Activated CD4-positive, alpha-beta T cell treated with anti-CD3 and anti-CD28 coated beads for 1 hour (primary cell): ENCODE measurements at regions not wholly inside any gene's neighbourhood (a gene's known extent, or its start where the extent isn't known, plus 50 kb on each side); places are given as distances from the start of the nearest gene placed in this dataset.
A peak's percentile ranks its signal among the peaks of the same experiment; 100 is the strongest.
"Not testable (repeated sequence)": the region's sequence is repeated elsewhere in the genome, so short reads cannot be mapped to it uniquely, and the experiment has no call there.

Experiments
- DNase-seq: peaks from one replicate; pipeline ENCODE4 v3.0.0-alpha.2; 2020

DNA sequence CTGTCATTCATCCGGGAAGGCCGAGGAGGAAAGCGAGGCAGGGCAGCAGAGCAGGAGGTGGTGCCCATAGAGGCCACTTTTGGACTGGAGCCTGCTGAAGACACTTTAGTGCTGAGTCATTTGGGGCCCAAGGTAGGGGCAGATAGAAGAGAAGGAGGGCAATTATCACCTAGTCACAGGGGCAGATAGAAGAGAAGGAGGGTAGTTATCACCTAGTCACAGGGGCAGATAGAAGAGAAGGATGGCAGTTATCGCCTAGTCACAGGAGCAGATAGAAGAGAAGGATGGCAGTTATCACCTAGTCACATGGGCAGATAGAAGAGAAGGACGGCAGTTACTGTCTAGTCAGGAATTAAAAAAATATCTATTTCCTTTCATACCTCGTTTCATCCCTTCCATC lies 1372.6 kb downstream of the FOXD4L5 start:
- not testable (repeated sequence) for DNase-seq

DNA sequence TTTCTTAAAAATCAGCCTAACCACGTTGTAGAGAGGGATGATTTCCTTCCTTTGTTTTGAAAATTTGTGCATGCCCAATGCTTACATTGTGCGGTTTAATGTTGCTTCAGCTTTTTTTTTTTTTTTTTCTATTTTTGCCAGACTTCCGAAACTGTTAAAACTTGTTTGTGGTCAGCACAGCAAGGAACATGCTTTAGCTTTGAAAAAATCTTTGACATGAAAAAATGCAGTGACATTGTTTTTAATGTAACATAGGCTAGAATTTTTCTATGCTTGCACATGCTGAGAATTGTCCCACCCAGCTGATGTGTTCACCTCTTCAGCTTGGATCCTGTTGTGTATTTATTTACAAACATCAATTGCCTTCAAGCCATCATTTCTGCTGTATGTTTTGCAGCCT lies 1375.9 kb downstream of the FOXD4L5 start:
- DNase-seq, result not testable (repeated sequence)

DNA sequence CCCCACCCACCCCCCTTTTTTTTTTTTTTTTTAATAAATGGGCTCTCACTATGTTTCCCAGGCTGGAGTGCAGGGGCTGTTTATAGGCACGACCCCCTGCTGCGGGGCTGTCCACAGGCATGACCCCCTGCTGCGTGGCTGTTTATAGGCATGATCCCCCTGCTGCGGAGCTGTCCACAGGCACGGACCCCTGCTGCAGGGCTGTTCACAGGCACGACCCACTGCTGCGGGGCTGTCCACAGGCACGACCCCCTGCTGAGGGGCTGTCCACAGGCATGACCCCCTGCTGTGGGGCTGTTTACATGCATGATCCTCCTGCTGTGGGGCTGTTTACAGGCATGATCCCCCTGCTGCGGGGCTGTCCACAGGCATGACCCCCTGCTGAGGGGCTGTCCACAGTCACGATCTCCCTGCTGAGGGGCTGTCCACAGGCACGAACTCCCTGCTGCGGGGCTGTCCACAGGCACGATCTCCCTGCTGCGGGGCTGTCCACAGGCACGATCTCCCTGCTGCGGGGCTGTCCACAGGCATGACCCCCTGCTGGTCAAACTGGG lies 1385.3 kb downstream of the FOXD4L5 start:
- DNase-seq, result not testable (repeated sequence)

GRCh38 chr9:63881386-63881785 lies 1403.6 kb downstream of the FOXD4L5 start:
- DNase-seq, result not testable (repeated sequence)

DNA sequence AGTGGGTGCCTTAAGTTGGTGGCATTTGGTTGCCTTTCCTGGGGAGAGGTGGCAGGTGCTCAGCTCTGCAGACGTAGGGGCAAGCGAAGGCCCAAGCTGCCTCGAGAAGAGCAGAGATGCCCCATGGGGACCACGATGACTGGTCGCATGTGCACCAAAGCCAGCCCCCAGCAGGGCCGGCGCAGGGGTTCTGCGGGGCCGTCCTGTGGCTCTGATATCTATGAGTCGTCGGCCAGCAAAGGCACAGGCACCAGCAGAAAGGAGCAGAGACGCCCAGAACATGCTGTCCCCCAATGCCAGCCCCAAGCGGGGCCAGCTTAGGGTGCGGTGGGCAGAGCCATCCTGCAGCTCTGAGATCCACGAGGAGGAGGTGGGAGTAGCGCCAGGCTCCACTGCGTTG lies 1408.6 kb downstream of the FOXD4L5 start:
- not testable (repeated sequence) for DNase-seq

DNA sequence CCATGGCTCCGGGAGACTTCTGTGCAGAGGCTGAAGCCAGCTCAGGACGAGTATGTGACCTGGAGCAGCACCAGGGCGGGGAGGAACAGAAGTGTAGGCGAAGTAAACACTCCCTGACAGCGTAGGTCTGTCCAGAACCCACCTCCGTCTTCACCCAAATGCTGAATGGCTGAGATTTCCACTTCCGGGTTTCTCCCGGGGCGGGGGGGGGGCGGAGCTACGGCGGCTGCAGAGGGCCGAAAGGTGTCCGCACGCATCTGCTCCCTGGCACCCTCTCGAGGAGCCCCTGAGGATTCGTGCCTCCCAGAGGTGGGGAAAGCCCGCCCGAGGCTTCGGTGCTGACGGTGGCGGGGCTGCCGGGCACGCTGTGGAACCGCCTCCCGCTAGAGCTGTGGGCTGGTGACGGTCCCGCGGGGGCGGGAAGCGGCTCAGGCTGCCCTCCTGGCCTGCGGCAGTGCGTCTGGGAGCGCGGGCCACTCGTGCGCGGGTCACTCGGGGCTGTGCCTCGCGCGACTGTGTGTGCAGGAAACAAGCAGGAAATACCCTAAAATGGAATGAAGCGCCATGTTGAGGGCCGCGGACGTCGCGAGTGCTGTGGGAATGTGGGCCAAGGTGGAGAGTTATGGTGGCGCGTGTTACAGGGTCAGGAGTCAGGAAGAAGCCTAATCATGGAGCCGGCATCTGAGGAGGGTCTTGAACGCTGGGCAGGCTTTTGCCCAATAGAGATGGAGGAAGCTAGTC lies 1425.4 kb downstream of the FOXD4L5 start:
- no peak for DNase-seq

- not testable (repeated sequence) for DNase-seq
Measured at GRCh38 chr9:63859090-63859474, 1425.9 kb downstream of the FOXD4L5 start.

DNA sequence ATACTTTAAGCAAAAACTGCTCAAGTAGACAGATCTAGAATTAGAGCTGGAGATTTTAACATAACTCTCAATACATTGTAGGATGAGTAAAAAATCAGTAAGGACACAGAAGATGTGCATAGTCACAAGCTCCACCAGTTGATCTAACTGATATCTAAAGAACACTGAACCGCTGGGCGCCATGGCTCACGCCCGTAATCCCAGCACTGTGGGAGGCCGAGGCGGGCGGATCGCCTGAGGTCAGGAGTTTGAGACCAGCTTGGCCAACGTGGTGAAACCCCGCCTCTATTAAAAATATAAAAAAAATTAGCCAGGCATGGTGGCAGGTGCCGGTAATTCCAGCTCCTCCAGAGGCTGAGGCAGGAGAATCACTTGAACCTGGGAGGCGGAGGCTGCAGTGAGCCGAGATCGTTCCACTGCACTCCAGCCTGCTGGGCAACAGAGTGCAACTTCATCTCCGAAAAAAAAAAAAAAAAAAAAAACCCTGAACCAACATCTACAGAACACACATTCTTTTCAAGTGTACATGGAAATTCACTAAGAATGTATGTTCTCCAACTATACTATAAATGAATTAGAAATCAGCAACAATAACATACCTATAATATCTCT lies 1431.8 kb downstream of the FOXD4L5 start:
- DNase-seq, result not testable (repeated sequence)

DNA sequence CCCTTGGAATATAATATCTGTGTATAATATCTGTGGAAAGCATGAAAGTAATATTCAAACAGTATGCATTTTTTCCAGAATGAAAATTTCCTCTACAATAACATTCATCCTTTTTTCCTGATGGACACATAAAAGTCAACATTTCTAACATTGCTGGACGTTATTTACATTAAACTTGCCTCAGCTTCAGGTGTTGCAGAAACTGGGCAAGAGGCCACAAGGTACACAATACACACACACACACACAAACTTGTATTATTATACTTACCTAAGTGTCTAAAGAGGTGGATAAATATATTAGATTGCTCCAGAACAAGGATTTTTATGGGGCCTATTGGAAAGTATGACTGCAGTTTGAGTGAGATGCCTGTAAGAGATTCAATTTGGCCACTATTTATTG lies 1460.2 kb downstream of the FOXD4L5 start:
- not testable (repeated sequence) for DNase-seq

GRCh38 chr9:63823375-63824201 lies 1461.4 kb downstream of the FOXD4L5 start:
- not testable (repeated sequence) for DNase-seq

DNA sequence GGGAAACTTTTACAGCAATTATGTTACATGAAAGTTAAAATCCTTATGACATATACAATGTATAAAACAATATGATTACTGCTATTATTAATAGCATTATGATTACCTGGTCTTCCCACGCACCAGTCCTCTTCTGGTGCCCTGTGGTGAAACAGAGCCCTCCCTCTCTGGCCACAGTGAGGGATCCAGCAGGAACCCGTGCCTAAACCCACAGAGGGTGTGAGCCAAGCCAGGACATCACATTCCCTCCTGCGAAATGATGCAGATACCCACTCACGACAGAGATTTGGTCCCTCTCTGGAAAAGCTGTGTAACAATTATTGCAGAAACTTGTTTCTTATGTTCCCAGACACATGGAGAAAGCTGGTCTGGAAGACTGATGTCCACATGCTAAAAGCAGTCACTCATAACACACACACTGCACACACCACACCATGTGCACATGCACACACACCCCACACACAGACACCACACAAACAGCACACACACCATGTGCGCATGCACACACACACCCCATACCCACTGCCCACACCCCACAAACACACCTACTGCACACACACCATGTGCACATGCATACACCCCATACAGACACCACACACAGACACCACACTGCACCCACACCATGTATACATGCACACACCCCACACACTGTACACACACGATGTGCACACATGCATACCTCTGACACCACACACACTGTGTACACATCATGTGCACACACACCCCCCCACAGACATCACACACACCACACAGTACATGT lies 1462.2 kb downstream of the FOXD4L5 start:
- not testable (repeated sequence) for DNase-seq

DNA sequence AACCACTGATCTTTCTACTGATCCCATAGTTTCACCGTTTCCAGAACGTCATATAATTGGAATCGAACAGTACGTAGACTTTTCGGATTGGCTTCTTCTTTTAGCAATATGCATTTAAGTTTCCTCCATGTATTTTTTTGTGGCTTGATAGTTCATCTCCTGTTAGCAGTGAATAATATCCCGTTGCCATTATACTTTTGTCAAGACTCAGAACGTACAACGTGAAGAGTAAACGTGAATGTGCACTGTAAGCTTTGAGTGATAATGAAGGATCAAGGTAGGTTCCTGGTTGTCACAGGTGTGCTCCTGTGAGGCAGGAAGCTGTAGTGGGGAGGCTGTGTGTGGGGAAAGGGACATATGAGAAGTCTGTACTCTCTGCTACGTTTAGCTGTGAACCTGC lies 1463.7 kb downstream of the FOXD4L5 start:
- DNase-seq, result not testable (repeated sequence)

DNA sequence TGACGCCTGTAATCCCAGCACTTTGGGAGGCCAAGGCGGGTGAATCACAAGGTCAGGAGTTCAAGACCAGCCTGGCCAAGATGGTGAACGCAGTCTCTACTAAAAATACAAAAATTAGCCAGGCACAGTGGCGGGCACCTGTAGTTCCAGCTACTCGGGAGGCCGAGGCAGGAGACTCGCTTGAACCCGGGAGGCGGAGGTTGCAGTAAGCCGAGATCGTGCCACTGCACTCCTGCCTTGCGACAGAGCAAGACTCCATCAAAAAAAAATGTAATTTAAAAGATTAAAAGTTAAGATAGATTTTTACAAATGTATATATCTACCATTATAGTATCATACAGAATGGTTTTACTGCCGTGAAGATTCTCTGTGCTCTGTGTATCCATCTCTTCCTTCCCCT lies 1464.1 kb downstream of the FOXD4L5 start:
- DNase-seq, result not testable (repeated sequence)

- not testable (repeated sequence) for DNase-seq
Measured at GRCh38 chr9:63820383-63820782, 1464.6 kb downstream of the FOXD4L5 start.

DNA sequence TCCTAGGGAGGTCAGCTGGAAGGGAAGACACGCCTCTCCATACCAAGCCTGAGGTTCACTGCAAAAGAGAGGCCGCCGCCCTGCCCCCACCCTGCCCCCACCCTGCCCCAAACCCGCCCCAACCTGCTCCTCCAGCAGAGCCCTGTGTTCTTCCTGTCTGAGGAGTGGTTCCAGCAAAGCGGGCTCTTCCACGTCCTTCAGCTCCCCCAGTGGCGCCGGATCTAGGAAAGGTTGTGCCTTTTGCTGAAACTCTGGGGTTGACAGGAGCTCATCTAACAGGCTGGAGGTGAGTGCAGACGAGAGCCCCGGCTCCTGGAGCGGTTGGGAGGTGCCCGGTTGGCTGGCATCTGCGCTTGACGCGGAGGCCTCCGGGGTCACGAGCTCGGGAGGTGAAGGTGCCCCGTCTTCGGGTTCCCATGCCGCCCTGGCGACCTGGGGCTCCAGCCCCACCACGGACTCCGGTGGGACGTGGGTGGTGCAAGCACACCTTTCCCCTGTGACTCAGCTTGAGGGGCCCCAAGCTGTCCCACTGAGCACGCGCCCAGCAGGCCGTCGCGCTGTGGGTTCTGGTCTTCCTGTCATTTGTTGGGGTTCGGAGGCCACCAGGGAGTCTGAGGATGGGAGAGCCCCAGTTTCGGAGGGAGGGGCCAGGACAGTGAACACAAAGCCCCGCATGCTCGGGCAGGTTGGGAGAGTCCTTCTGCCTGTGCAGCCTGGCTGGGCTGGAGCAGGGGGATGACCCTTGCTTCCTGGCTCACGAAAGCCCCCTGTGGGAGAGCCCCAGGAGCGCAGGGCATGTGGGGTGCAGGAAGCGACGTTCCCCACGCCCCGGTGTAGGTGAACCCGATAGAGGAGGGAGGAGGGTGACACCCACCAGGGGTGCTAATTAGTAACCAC lies 1467.1 kb downstream of the FOXD4L5 start:
- DNase-seq, result peak; percentile 44

DNA sequence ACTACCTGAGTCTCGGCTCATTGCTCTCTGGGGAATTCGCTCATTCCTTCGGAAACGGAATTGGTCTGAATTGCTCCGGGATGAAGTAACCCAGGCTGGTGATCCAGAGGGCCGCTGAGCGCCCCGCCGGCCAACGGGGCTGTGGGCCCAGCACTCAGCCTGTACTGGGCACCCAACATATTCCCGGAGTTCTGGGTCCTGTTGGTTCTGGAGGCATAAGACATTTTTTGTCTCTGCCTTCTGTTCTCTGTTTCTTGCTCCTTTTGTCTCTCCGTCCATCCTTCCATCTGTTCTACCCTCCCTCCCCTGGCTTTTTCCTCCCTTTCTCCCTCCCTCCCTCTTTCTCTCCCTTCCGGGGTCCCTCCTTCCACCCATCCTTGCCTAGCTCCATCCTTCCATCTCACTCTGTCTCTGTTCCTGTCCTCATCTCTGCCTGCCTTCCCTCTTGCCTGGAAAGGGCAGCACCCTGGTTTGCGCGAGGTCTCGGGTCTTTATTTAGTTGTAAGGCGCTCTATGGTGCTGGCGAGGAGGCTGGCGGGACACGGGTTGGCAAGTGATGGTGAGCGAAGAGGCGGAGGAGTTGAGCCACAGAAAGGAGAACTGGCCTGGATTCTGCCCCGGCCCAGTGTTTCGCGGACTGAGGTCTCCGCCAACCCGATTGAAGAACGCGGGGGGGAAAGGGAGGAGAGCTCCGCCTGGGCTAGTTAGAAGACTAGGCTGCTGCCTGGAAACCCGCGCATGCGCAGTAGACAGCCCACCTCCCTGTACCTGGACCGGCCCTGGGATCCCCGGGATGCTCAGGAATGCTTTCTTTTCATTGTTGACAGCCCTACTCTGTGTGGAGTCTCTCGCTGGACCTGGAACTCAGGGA lies 1468.0 kb downstream of the FOXD4L5 start:
- DNase-seq, result peak; percentile 43

DNA sequence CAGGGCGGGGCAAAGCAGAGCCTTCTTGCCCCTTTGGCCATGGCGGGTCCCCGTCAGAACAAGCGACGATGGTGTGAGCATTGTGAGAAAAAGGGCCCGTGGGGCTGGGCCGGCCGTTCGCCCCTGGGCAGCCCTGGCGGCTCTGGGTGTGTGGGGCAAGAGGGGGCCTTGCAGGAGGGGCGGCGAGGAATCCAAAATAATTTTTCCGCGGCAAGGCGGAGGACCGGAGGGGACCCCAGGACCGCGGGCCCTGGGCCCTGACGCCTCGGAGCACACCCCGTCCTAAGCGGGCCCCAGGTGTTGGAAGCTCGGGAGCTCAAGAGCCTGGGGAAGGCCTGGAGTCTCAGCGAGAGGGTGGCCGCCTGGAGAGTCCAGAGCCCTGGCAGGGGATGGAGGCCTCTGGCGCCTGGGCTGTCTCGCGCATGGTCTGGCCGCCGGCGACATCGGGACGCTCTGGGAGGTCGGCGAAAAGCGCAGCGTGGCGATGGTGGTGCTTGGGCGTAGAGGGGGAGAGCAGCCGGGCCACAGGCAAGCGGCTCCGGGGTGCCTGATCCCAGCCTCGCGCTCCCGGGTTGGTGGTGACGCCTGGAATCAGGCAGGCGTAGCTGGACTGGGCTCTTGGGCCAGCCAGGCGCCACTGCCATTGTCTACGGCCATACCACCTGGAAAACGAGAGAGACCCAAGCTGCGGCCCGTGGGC lies 1469.9 kb downstream of the FOXD4L5 start:
- DNase-seq, result not testable (repeated sequence)

DNA sequence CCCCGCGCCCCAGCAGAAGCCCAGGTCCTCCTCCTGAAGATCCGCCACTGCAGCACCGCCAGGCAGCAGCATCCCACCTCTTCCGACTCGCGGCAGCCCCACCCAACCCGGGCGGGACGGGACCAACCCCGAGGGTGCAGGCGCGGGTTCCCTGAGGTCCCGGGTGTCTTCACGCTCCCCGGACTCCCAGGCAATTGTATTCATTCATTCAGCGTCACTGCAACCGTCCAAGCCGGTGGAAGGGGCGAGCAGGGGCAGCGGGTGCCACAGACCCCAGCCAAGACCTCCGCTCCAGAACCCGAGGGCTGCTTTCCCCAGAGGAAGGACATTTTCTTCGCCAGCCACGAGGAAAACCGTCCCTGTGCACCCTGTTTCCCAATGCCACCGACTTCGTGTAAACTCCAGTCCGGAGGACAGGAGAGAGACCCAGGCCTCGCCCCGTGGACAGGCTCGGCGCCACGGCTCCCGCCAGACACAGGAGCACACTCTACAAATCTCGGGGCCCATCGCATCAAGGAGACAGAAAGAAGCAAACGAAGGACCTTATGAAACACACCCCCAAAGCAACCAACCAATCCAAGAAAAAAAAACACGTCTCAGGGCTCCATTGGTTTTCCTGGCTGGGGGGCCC lies 1471.5 kb downstream of the FOXD4L5 start:
- not testable (repeated sequence) for DNase-seq

DNA sequence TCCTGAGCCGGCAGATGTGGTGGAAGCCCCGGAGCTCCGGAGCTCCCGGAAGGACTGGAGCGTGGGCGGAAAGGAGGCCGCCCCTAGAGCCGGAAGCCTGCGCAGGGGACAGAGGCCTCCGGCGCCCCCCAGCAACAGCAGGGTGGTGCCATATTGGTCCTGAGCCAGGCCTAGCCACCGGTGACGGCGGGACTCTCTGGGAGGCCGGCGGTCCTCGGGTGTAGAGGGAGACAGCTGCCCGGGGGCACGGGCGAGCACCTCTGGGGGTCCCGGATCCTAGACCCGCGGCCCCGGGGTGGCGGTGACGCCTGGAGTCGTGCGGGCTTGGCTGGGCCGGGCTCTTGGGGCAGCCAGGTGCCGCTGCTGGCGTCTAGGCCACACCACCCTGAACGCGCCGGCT lies 1472.2 kb downstream of the FOXD4L5 start:
- DNase-seq, result not testable (repeated sequence)
